A549 (cell line): ENCODE measurements at regions not wholly inside any gene's neighbourhood (a gene's known extent, or its start where the extent isn't known, plus 50 kb on each side); places are given as distances from the start of the nearest gene placed in this dataset.

Experiments used
- ATAC-seq, 2 experiments: fragments of 200-7000 bp in 1 of 2; fragments of >200 bp in 1 of 2; cut with Nextera tagmentation in 1 of 2; cut with Tn5 transposase in 1 of 2; 3 replicates each; pipeline versions ENCODE4 v1.8.0 to v1.9.1; 2018 to 2020; ENCODE audit warnings: mild to moderate bottlenecking in 1 of 2, moderate library complexity in 1 of 2
- CTCF ChIA-PET: fragments of 300-600 bp; sonication (Branson Sonifier 250); formaldehyde crosslinking; extraction: SDS; loops from one replicate; lab custom pipeline; 2021; ENCODE audit warnings: antibody characterized with exemption, inconsistent platforms; lab: Yijun Ruan, JAX
- POLR2A ChIA-PET: fragments of 350-600 bp; formaldehyde crosslinking; extraction: SDS; loops from one replicate; lab custom pipeline; 2021; ENCODE audit warnings: antibody characterized with exemption, inconsistent platforms; lab: Yijun Ruan, JAX
- DNase-seq, 2 experiments: peaks; one replicate each; pipeline versions ENCODE4 v3.0.0 to v3.0.0-alpha.2; 2011 to 2016; ENCODE audit warnings: low read depth in 1 of 2, low spot score in 1 of 2
- FAIRE-seq: peaks from 2 replicates; lab custom pipeline; 2011; peaks lifted over from hg19 to GRCh38; lab: Jason Lieb, UNC
- H3K27ac ChIP-seq, 2 experiments: fragments of >200 bp; sonication (Bioruptor Twin); formaldehyde crosslinking; 3 replicates each; pipeline ENCODE4 v1.5.1; 2016 to 2017
- H3K4me1 ChIP-seq: fragments of >200 bp; sonication (Bioruptor Twin); formaldehyde crosslinking; 3 replicates; pipeline ENCODE4 v1.6.1; 2016
- H3K4me2 ChIP-seq: fragments of >200 bp; sonication (Bioruptor Twin); formaldehyde crosslinking; 3 replicates; pipeline ENCODE4 v1.6.1; 2016
- H3K4me3 ChIP-seq: fragments of >200 bp; sonication (Bioruptor Twin); formaldehyde crosslinking; 3 replicates; pipeline ENCODE4 v1.5.1; 2016
- H3K9me3 ChIP-seq: fragments of >200 bp; sonication (Bioruptor Twin); formaldehyde crosslinking; 3 replicates; pipeline ENCODE4 v1.6.1; 2016
- BHLHE40 ChIP-seq: IDR thresholded peaks from 2 replicates; pipeline ENCODE4 v1.6.1; 2012; ENCODE audit warnings: low read depth, low read length, inconsistent platforms
- CEBPB ChIP-seq, 2 experiments: fragments of >200 bp in 1 of 2; sonication (Bioruptor Twin) in 1 of 2; formaldehyde crosslinking in 1 of 2; IDR thresholded peaks; 2 replicates each; pipeline ENCODE4 v1.6.1; 2012 to 2016
- CHD4 ChIP-seq: fragments of 200-600 bp; sonication (generic); IDR thresholded peaks from 2 replicates; pipeline ENCODE4 v1.6.1; 2016; ENCODE audit warnings: antibody characterized with exemption, mild to moderate bottlenecking, borderline replicate concordance
- EP300 ChIP-seq, 2 experiments: fragments of >200 bp; sonication (Bioruptor Twin); formaldehyde crosslinking; IDR thresholded peaks; 2 replicates in 1 of 2; 3 replicates in 1 of 2; pipeline ENCODE4 v1.6.1; 2016 to 2017
- HOXA7 ChIP-seq: fragments of 250-450 bp; sonication (Bioruptor Pico); IDR thresholded peaks from 2 replicates; pipeline ENCODE4 v1.5.0; 2020; ENCODE audit warnings: mild to moderate bottlenecking, moderate library complexity
- HOXB13 ChIP-seq: fragments of 250-450 bp; sonication (Bioruptor Pico); IDR thresholded peaks from 2 replicates; pipeline ENCODE4 v1.5.0; 2020; ENCODE audit warnings: low read depth, mild to moderate bottlenecking, moderate library complexity
- HOXB5 ChIP-seq: fragments of 250-450 bp; sonication (Bioruptor Pico); IDR thresholded peaks from 2 replicates; pipeline ENCODE4 v1.5.0; 2020; ENCODE audit warnings: mild to moderate bottlenecking, moderate library complexity
- JUN ChIP-seq, 2 experiments: fragments of >200 bp; sonication (Bioruptor Twin); formaldehyde crosslinking; IDR thresholded peaks; 2 replicates in 1 of 2; 3 replicates in 1 of 2; pipeline ENCODE4 v1.6.1; 2016 to 2017
- MAZ ChIP-seq: fragments of 150-350 bp; IDR thresholded peaks from 2 replicates; pipeline ENCODE4 v1.6.1; 2014; ENCODE audit warnings: antibody characterized with exemption, low read depth, low read length, borderline replicate concordance
- NPAS2 ChIP-seq: fragments of 250-450 bp; sonication (Bioruptor Pico); IDR thresholded peaks from 2 replicates; pipeline ENCODE4 v1.8.0; 2022; ENCODE audit warnings: mild to moderate bottlenecking, moderate library complexity, borderline replicate concordance
- NR3C1 ChIP-seq: fragments of >200 bp; sonication (Bioruptor Twin); formaldehyde crosslinking; IDR thresholded peaks from 3 replicates; pipeline ENCODE4 v1.6.1; 2017
- POLR2A ChIP-seq: IDR thresholded peaks from 2 replicates; pipeline ENCODE4 v1.6.1; 2012; ENCODE audit warnings: mild to moderate bottlenecking, low read length
- RARB ChIP-seq: fragments of 250-450 bp; sonication (Bioruptor Pico); IDR thresholded peaks from 2 replicates; pipeline ENCODE4 v1.8.0; 2021; ENCODE audit warnings: mild to moderate bottlenecking, moderate library complexity
- RCOR1 ChIP-seq: fragments of 150-350 bp; IDR thresholded peaks from 2 replicates; pipeline ENCODE4 v1.6.1; 2014; ENCODE audit warnings: antibody characterized with exemption, low read length, low read depth
- RFX5 ChIP-seq: fragments of 450-650 bp; IDR thresholded peaks from 2 replicates; pipeline ENCODE4 v1.7.1; 2014; ENCODE audit warnings: antibody characterized with exemption, mild to moderate bottlenecking, moderate library complexity
- RNF2 ChIP-seq: fragments of 200-600 bp; sonication (generic); IDR thresholded peaks from 2 replicates; pipeline ENCODE4 v1.6.1; 2016; ENCODE audit warnings: low read depth, mild to moderate bottlenecking, antibody characterized with exemption, moderate library complexity, borderline replicate concordance
- SMC3 ChIP-seq: fragments of >200 bp; sonication (Bioruptor Twin); formaldehyde crosslinking; IDR thresholded peaks from 3 replicates; pipeline ENCODE4 v1.6.1; 2018; ENCODE audit warnings: inconsistent platforms
- ZC3H11A ChIP-seq: fragments of 450-650 bp; IDR thresholded peaks from 2 replicates; pipeline ENCODE4 v1.6.1; 2014; ENCODE audit warnings: antibody characterized with exemption, mild to moderate bottlenecking
- ZFP36 ChIP-seq: fragments of 450-650 bp; IDR thresholded peaks from 2 replicates; pipeline ENCODE4 v1.6.1; 2014; ENCODE audit warnings: borderline replicate concordance; ENCODE audit not compliant: partially characterized antibody
- ZSCAN20 ChIP-seq: fragments of 250-450 bp; sonication (Bioruptor Pico); IDR thresholded peaks from 2 replicates; pipeline ENCODE4 v1.8.0; 2022; ENCODE audit warnings: mild to moderate bottlenecking, moderate library complexity
- WGBS: methylation state at CpG from one replicate; pipeline ENCODE4 v1.1.6; 2017; ENCODE audit errors: missing lambda C conversion rate; 5-methylcytosine and 5-hydroxymethylcytosine counted together
- TF ChIP-seq, protein P1 (sequence below): IDR thresholded peaks from 2 replicates; pipeline ENCODE4 v1.6.1; 2012
- TF ChIP-seq, protein P2 (sequence below): fragments of 250-450 bp; sonication (Bioruptor Pico); IDR thresholded peaks from 2 replicates; pipeline ENCODE4 v1.5.0; 2021; ENCODE audit warnings: mild to moderate bottlenecking, moderate library complexity, borderline replicate concordance
- TF ChIP-seq, protein P3 (sequence below): fragments of >200 bp; sonication (Bioruptor Twin); formaldehyde crosslinking; IDR thresholded peaks from 3 replicates; pipeline ENCODE4 v1.5.1; 2016
- TF ChIP-seq, protein P4 (sequence below): fragments of >200 bp; sonication (Bioruptor Twin); formaldehyde crosslinking; IDR thresholded peaks from 2 replicates; pipeline ENCODE4 v1.6.1; 2016

DNA sequence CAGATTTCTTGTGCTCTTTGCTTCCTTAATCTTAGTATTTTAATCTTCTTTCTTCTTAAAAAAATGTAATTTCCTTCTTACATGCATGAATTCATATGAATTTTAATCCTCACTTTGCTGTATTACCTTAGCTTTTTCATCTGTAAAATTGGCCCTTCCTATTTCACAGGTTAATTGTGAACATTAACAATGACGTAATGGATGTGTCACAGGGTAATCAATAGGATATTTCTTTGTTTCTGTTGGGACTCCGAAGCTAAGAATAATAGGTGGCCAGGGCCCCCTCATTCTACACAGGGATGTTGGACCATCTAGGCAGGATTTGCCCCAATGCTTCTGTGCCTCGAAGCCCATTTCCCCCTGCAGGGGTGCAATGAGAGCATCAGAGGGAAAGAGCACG, 187.4 kb upstream of the NFIB start:
- ChIA-PET POLR2A (no interaction called here), CTCF (interaction anchor here (1.1 to 1.5 kb wide), 2 partner anchors 11 to 267 kb away, joined by 3 read pairs; no protein-coding TSS in a partner anchor)
- TF ChIP-seq RARB (no peak), RCOR1 (no peak), MAZ (no peak), EP300 (IDR thresholded peaks at IDR 0.05) (no peak), RNF2 (no peak), ZFP36 (no peak), CEBPB (IDR thresholded peaks at IDR 0.05) (no peak), BHLHE40 (no peak), JUN (IDR thresholded peaks at IDR 0.05) (no peak), RFX5 (no peak), ZC3H11A (no peak), NR3C1 (no peak)
- TF ChIP-seq, protein P1, sequence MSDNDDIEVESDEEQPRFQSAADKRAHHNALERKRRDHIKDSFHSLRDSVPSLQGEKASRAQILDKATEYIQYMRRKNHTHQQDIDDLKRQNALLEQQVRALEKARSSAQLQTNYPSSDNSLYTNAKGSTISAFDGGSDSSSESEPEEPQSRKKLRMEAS, result no peak
- TF ChIP-seq, protein P2, sequence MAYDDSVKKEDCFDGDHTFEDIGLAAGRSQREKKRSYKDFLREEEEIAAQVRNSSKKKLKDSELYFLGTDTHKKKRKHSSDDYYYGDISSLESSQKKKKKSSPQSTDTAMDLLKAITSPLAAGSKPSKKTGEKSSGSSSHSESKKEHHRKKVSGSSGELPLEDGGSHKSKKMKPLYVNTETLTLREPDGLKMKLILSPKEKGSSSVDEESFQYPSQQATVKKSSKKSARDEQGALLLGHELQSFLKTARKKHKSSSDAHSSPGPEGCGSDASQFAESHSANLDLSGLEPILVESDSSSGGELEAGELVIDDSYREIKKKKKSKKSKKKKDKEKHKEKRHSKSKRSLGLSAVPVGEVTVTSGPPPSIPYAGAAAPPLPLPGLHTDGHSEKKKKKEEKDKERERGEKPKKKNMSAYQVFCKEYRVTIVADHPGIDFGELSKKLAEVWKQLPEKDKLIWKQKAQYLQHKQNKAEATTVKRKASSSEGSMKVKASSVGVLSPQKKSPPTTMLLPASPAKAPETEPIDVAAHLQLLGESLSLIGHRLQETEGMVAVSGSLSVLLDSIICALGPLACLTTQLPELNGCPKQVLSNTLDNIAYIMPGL (CRISPR knock-in tag), result no peak
- 31% methylated on average over 4 of the region's 4 CpGs for WGBS
- Histone ChIP-seq H3K4me3 (no peak overlapping the region), H3K9me3 (no peaks in the 10 kb centered on the region), H3K27ac (no peak overlapping the region), H3K4me2 (no peak overlapping the region), H3K4me1 (no peaks in the 10 kb centered on the region)
- ATAC-seq (no peak), DNase-seq (no peak), FAIRE-seq (no peak)

DNA sequence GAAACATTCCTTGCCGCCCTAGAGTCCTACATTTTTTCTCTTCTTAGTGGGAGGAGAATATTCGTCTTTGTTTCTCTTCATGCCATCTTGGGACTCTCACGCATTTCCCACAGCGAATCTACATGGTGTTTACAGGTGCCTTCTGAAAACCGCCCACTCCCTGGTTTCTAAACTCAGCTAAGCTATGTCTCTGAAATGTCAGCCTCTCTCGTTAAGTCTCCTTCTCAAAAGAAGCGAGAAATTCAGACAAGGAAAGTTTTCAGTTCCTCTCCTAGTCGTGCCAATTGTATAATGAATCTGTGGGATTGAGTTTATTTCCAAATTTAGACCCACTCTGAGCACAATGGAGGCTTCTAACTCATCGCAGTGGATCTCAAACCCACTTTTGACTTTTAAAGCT, 186.8 kb upstream of the NFIB start:
- DNase-seq (no peak), ATAC-seq (no peak), FAIRE-seq (no peak)
- POLR2A ChIA-PET, result no interaction called here
- Histone ChIP-seq H3K4me2 (no peak overlapping the region), H3K9me3 (no peaks in the 10 kb centered on the region), H3K4me1 (no peaks in the 10 kb centered on the region), H3K4me3 (no peak overlapping the region), H3K27ac (no peak overlapping the region)
- CTCF ChIA-PET, result interaction anchor here (1.1 to 1.5 kb wide), 2 partner anchors 11 to 268 kb away, joined by 3 read pairs; no protein-coding TSS in a partner anchor
- TF ChIP-seq SMC3 (no peak), CHD4 (no peak), RNF2 (no peak), ZFP36 (no peak), ZSCAN20 (CRISPR knock-in tag) (no peak), HOXB5 (no peak), ZC3H11A (no peak), EP300 (IDR thresholded peaks at IDR 0.05) (no peak), HOXA7 (CRISPR knock-in tag) (no peak), NPAS2 (CRISPR knock-in tag) (no peak), POLR2A (no peak), HOXB13 (CRISPR knock-in tag) (no peak)
- TF ChIP-seq, protein P1, result no peak
- TF ChIP-seq, protein P3, sequence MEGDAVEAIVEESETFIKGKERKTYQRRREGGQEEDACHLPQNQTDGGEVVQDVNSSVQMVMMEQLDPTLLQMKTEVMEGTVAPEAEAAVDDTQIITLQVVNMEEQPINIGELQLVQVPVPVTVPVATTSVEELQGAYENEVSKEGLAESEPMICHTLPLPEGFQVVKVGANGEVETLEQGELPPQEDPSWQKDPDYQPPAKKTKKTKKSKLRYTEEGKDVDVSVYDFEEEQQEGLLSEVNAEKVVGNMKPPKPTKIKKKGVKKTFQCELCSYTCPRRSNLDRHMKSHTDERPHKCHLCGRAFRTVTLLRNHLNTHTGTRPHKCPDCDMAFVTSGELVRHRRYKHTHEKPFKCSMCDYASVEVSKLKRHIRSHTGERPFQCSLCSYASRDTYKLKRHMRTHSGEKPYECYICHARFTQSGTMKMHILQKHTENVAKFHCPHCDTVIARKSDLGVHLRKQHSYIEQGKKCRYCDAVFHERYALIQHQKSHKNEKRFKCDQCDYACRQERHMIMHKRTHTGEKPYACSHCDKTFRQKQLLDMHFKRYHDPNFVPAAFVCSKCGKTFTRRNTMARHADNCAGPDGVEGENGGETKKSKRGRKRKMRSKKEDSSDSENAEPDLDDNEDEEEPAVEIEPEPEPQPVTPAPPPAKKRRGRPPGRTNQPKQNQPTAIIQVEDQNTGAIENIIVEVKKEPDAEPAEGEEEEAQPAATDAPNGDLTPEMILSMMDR, result no peak
- TF ChIP-seq, protein P2 (CRISPR knock-in tag), result no peak
- TF ChIP-seq, protein P4, sequence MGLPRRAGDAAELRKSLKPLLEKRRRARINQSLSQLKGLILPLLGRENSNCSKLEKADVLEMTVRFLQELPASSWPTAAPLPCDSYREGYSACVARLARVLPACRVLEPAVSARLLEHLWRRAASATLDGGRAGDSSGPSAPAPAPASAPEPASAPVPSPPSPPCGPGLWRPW, result no peak
- 29% methylated on average over 9 of the region's 9 CpGs for WGBS
